SK-N-SH treated with all-trans-retinoic acid at 6 μM for 48 hours (cell line): ENCODE measurements at regions not wholly inside any gene's neighbourhood (a gene's known extent, or its start where the extent isn't known, plus 50 kb on each side); places are given as distances from the start of the nearest gene placed in this dataset.

ENCODE experiments used
- ATAC-seq: fragments of 200-7000 bp; cut with Tn5 transposase; 3 replicates; pipeline ENCODE4 v1.9.1; 2020; ENCODE audit warnings: mild to moderate bottlenecking, moderate library complexity
- ARNTL ChIP-seq: fragments of 450-650 bp; formaldehyde crosslinking; IDR thresholded peaks from 2 replicates; pipeline ENCODE4 v1.5.0; 2020; ENCODE audit warnings: low read depth, mild to moderate bottlenecking, moderate library complexity, borderline replicate concordance
- BACH2 ChIP-seq: fragments of 250-450 bp; sonication (Bioruptor Pico); IDR thresholded peaks from 2 replicates; pipeline ENCODE4 v1.9.0; 2021; ENCODE audit warnings: mild to moderate bottlenecking, borderline replicate concordance
- CSDC2 ChIP-seq: fragments of 250-450 bp; sonication (Bioruptor Pico); IDR thresholded peaks from 2 replicates; pipeline ENCODE4 v1.5.0; 2020; ENCODE audit warnings: mild to moderate bottlenecking, moderate library complexity
- ESRRG ChIP-seq: fragments of 250-450 bp; sonication (Bioruptor Pico); IDR thresholded peaks from 2 replicates; pipeline ENCODE4 v1.6.1; 2021; ENCODE audit warnings: mild to moderate bottlenecking
- GLIS3 ChIP-seq: fragments of 250-450 bp; sonication (Bioruptor Pico); IDR thresholded peaks from 2 replicates; pipeline ENCODE4 v1.5.0; 2020; ENCODE audit warnings: mild to moderate bottlenecking, moderate library complexity
- ISL1 ChIP-seq: fragments of 250-450 bp; sonication (Bioruptor Pico); IDR thresholded peaks from 2 replicates; pipeline ENCODE4 v2.1.2; 2022; ENCODE audit warnings: mild to moderate bottlenecking, moderate library complexity
- OSR1 ChIP-seq: fragments of 250-450 bp; sonication (Bioruptor Pico); IDR thresholded peaks from 2 replicates; pipeline ENCODE4 v1.8.0; 2022; ENCODE audit warnings: moderate library complexity, mild to moderate bottlenecking, inconsistent platforms
- PPARA ChIP-seq: fragments of 250-450 bp; sonication (Bioruptor Pico); IDR thresholded peaks from 2 replicates; pipeline ENCODE4 v1.5.0; 2020; ENCODE audit warnings: mild to moderate bottlenecking, borderline replicate concordance
- RARB ChIP-seq: fragments of 250-450 bp; sonication (Bioruptor Pico); IDR thresholded peaks from 2 replicates; pipeline ENCODE4 v1.8.0; 2021; ENCODE audit warnings: mild to moderate bottlenecking, moderate library complexity
- SNAI2 ChIP-seq: fragments of 250-450 bp; sonication (Bioruptor Pico); IDR thresholded peaks from 2 replicates; pipeline ENCODE4 v1.5.0; 2020; ENCODE audit warnings: mild to moderate bottlenecking, moderate library complexity
- TCF4 ChIP-seq: fragments of 250-450 bp; sonication (Bioruptor Pico); IDR thresholded peaks from 2 replicates; pipeline ENCODE4 v1.8.0; 2021; ENCODE audit warnings: mild to moderate bottlenecking, moderate library complexity, borderline replicate concordance
- ZC3H10 ChIP-seq: fragments of 250-450 bp; sonication (Bioruptor Pico); IDR thresholded peaks from 2 replicates; pipeline ENCODE4 v1.5.1; 2021; ENCODE audit warnings: mild to moderate bottlenecking, moderate library complexity
- ZFP3 ChIP-seq: fragments of 250-450 bp; sonication (Bioruptor Pico); IDR thresholded peaks from 2 replicates; pipeline ENCODE4 v1.5.0; 2020; ENCODE audit warnings: mild to moderate bottlenecking, moderate library complexity
- ZFP30 ChIP-seq: fragments of 450-650 bp; formaldehyde crosslinking; IDR thresholded peaks from 2 replicates; pipeline ENCODE4 v1.5.0; 2022; ENCODE audit warnings: mild to moderate bottlenecking, moderate library complexity
- ZNF565 ChIP-seq: fragments of 450-650 bp; formaldehyde crosslinking; conservative IDR thresholded peaks from 2 replicates; pipeline ENCODE4 v1.5.0; 2020; ENCODE audit warnings: low read depth, mild to moderate bottlenecking, moderate library complexity
- ZNF8 ChIP-seq: fragments of 450-650 bp; formaldehyde crosslinking; IDR thresholded peaks from 2 replicates; pipeline ENCODE4 v1.5.0; 2020; ENCODE audit warnings: mild to moderate bottlenecking, moderate library complexity
- TF ChIP-seq, protein P1 (sequence below): fragments of 250-450 bp; sonication (Bioruptor Pico); IDR thresholded peaks from 2 replicates; pipeline ENCODE4 v1.5.1; 2021; ENCODE audit warnings: mild to moderate bottlenecking, moderate library complexity
- TF ChIP-seq, protein P2 (sequence below): fragments of 250-450 bp; sonication (Bioruptor Pico); IDR thresholded peaks from 2 replicates; pipeline ENCODE4 v1.5.1; 2020; ENCODE audit warnings: low read depth, mild to moderate bottlenecking, moderate library complexity
- TF ChIP-seq, protein P3 (sequence below): fragments of 250-450 bp; sonication (Bioruptor Pico); IDR thresholded peaks from 2 replicates; pipeline ENCODE4 v1.5.0; 2020; ENCODE audit warnings: mild to moderate bottlenecking, moderate library complexity
- TF ChIP-seq, protein P4 (sequence below): fragments of 250-450 bp; sonication (Bioruptor Pico); IDR thresholded peaks from 2 replicates; pipeline ENCODE4 v1.8.0; 2020; ENCODE audit warnings: mild to moderate bottlenecking, moderate library complexity, borderline replicate concordance

DNA sequence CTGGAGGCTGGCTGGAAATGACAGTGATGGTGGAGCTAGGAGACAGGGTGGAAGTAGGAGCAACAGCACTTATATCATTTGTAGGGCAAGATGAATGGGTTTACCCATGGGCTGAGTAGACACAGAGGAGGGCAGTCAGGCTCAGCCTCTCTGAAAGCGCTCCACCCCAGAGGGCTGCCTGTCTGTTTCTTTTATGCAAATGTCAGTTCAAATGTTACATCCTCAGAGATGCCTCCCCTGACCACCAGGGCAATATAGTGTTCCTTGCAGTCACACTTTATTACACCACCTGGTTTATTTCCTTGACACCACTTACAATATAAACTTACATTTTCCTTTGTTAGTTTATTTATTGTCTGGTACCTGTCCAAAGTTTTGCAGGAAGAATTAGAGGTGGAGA lies 159.5 kb upstream of the IL12B start (continued):
- TF ChIP-seq SNAI2 (CRISPR knock-in tag), result no peak
- TF ChIP-seq, all 23 proteins: peak for 0

DNA sequence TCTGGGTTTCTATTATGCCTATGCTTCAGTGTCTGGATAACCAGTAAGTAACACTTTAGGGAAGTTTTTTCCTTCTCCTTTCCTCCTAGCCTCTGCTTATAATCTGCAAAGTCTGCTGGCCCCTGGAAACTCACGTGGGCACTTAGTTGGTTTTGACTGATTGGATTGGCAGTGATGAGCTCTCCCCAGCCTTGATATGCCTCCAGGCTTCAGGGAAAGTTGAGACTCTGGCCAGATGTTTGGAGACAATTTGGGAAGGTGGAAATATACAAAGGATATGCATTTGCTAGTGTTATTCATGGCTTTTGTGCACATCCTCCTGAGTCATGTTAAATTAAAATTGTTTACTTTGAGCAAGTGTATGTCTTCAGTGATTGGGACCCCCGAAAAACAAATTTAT lies 160.2 kb upstream of the IL12B start:
- ATAC-seq, result no peak
- TF ChIP-seq PPARA, result no peak
- TF ChIP-seq, protein P1, sequence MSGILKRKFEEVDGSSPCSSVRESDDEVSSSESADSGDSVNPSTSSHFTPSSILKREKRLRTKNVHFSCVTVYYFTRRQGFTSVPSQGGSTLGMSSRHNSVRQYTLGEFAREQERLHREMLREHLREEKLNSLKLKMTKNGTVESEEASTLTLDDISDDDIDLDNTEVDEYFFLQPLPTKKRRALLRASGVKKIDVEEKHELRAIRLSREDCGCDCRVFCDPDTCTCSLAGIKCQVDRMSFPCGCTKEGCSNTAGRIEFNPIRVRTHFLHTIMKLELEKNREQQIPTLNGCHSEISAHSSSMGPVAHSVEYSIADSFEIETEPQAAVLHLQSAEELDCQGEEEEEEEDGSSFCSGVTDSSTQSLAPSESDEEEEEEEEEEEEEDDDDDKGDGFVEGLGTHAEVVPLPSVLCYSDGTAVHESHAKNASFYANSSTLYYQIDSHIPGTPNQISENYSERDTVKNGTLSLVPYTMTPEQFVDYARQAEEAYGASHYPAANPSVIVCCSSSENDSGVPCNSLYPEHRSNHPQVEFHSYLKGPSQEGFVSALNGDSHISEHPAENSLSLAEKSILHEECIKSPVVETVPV, result no peak
- TF ChIP-seq ISL1 (CRISPR knock-in tag), result no peak
- TF ChIP-seq ZC3H10 (CRISPR knock-in tag), result no peak
- no peak for TF ChIP-seq SNAI2 (CRISPR knock-in tag)
- TF ChIP-seq, all 23 proteins: peak for 0

DNA sequence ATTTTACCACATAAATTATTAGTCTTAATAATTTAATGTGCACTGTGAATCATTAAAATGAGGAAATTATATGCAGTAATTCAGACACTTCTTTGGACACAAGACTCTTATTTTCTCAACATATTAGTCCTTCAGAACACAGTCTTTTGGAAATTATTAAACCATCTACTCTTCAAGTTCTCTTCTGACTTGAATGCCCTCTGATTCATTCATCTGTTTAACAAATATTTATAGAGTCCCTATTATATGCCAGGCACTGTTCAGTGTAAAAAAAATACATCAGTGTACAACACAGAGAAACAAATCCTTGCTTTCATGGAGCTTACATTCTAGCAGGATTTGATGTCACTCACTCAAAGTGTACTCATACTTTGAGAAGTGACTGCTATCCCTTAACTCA lies 163.4 kb upstream of the IL12B start:
- TF ChIP-seq ZNF8, result no peak
- TF ChIP-seq, protein P2, sequence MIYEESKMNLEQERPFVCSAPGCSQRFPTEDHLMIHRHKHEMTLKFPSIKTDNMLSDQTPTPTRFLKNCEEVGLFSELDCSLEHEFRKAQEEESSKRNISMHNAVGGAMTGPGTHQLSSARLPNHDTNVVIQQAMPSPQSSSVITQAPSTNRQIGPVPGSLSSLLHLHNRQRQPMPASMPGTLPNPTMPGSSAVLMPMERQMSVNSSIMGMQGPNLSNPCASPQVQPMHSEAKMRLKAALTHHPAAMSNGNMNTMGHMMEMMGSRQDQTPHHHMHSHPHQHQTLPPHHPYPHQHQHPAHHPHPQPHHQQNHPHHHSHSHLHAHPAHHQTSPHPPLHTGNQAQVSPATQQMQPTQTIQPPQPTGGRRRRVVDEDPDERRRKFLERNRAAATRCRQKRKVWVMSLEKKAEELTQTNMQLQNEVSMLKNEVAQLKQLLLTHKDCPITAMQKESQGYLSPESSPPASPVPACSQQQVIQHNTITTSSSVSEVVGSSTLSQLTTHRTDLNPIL, result no peak
- no peak for TF ChIP-seq ARNTL (CRISPR knock-in tag)
- TF ChIP-seq, protein P3, sequence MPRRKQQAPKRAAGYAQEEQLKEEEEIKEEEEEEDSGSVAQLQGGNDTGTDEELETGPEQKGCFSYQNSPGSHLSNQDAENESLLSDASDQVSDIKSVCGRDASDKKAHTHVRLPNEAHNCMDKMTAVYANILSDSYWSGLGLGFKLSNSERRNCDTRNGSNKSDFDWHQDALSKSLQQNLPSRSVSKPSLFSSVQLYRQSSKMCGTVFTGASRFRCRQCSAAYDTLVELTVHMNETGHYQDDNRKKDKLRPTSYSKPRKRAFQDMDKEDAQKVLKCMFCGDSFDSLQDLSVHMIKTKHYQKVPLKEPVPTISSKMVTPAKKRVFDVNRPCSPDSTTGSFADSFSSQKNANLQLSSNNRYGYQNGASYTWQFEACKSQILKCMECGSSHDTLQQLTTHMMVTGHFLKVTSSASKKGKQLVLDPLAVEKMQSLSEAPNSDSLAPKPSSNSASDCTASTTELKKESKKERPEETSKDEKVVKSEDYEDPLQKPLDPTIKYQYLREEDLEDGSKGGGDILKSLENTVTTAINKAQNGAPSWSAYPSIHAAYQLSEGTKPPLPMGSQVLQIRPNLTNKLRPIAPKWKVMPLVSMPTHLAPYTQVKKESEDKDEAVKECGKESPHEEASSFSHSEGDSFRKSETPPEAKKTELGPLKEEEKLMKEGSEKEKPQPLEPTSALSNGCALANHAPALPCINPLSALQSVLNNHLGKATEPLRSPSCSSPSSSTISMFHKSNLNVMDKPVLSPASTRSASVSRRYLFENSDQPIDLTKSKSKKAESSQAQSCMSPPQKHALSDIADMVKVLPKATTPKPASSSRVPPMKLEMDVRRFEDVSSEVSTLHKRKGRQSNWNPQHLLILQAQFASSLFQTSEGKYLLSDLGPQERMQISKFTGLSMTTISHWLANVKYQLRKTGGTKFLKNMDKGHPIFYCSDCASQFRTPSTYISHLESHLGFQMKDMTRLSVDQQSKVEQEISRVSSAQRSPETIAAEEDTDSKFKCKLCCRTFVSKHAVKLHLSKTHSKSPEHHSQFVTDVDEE, result no peak
- no peak for ATAC-seq

DNA sequence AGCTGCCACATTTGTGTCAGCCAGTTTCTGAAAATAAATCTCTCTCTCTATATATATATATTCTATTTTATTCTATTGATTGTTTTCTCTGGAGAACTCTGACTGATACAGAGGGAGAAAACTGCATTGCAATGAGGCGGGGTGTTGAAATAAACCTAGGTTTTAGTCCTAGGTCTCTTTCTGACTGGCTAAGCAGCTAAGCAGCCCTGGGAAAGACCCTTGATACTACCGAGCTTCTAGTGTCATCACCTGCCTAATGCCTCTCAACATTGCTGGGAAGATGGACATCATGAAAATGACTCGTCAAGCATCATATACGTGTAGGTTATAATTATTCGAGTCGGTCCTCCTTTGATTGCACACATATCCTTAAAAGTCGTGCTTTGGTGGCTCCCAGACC lies 166.5 kb upstream of the IL12B start:
- no peak for ATAC-seq

DNA sequence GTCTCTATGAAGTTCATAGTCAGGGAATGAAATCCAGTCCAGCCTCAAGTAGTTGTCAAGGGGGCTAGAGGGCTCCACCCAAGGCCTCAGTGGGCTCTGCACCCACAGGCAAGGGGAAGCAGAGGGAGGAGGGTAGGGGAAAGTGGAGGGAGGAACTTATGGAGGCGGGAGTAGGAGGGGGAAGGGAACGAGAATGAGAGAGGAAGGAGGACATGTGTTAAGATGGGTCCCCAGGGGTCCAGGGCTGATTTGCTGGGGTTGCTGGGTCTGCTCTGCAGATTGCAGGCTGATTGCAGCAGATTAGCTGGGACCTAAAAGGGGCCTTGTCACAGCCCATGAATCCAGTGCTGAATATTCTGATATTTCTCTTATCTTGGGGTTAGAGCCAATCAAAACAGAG lies 166.9 kb upstream of the IL12B start:
- no peak for ATAC-seq
- TF ChIP-seq TCF4 (CRISPR knock-in tag), result no peak
- TF ChIP-seq, all 23 proteins: peak for 0

More for the DNA sequence above, 166.5 kb upstream of the IL12B start:
- TF ChIP-seq ESRRG (CRISPR knock-in tag), result no peak
- TF ChIP-seq, protein P1, result no peak
- TF ChIP-seq ISL1 (CRISPR knock-in tag), result no peak
- TF ChIP-seq ARNTL (CRISPR knock-in tag), result no peak
- TF ChIP-seq, protein P4, sequence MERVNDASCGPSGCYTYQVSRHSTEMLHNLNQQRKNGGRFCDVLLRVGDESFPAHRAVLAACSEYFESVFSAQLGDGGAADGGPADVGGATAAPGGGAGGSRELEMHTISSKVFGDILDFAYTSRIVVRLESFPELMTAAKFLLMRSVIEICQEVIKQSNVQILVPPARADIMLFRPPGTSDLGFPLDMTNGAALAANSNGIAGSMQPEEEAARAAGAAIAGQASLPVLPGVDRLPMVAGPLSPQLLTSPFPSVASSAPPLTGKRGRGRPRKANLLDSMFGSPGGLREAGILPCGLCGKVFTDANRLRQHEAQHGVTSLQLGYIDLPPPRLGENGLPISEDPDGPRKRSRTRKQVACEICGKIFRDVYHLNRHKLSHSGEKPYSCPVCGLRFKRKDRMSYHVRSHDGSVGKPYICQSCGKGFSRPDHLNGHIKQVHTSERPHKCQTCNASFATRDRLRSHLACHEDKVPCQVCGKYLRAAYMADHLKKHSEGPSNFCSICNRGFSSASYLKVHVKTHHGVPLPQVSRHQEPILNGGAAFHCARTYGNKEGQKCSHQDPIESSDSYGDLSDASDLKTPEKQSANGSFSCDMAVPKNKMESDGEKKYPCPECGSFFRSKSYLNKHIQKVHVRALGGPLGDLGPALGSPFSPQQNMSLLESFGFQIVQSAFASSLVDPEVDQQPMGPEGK, result no peak
- no peak for TF ChIP-seq BACH2 (CRISPR knock-in tag)
- TF ChIP-seq PPARA, result no peak

DNA sequence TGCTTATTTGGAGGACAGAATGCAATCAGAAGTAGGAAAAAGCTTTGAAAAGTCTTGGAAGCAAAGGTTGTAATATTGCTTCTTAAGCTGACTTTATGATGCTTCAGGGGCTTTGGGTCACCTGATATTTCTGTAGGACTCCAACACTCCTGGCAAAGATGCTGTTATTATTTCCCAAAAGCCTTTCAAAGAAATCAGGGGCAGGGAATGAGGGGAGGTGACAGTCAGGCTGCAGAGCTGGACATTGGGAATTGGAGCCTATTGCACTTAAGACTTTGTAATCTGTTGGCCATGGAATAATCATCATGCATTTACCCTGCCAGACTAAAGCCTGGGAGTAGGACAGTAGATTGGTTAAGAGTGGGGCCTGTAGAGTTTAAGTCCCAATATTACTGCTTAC lies 168.3 kb upstream of the IL12B start:
- no peak for ATAC-seq
- TF ChIP-seq PPARA, result no peak
- no peak for TF ChIP-seq ZFP30
- TF ChIP-seq ZNF8, result no peak
- TF ChIP-seq, protein P2, result no peak
- TF ChIP-seq OSR1 (CRISPR knock-in tag), result no peak
- no peak for TF ChIP-seq RARB (CRISPR knock-in tag)
- TF ChIP-seq CSDC2, result no peak
- TF ChIP-seq GLIS3 (CRISPR knock-in tag), result no peak
- TF ChIP-seq ZFP3 (CRISPR knock-in tag), result no peak
- no peak for TF ChIP-seq ZNF565 (CRISPR knock-in tag)
- TF ChIP-seq, protein P3, result no peak
- no peak for TF ChIP-seq ARNTL (CRISPR knock-in tag)
- no peak for TF ChIP-seq ESRRG (CRISPR knock-in tag)
- no peak for TF ChIP-seq ZC3H10 (CRISPR knock-in tag)
